ENCODE measurements at regions not wholly inside any gene's neighbourhood (a gene's known extent, or its start where the extent isn't known, plus 50 kb on each side); places are given as distances from the start of the nearest gene placed in this dataset.

- TF ChIP-seq, protein P1, sequence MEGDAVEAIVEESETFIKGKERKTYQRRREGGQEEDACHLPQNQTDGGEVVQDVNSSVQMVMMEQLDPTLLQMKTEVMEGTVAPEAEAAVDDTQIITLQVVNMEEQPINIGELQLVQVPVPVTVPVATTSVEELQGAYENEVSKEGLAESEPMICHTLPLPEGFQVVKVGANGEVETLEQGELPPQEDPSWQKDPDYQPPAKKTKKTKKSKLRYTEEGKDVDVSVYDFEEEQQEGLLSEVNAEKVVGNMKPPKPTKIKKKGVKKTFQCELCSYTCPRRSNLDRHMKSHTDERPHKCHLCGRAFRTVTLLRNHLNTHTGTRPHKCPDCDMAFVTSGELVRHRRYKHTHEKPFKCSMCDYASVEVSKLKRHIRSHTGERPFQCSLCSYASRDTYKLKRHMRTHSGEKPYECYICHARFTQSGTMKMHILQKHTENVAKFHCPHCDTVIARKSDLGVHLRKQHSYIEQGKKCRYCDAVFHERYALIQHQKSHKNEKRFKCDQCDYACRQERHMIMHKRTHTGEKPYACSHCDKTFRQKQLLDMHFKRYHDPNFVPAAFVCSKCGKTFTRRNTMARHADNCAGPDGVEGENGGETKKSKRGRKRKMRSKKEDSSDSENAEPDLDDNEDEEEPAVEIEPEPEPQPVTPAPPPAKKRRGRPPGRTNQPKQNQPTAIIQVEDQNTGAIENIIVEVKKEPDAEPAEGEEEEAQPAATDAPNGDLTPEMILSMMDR (conservative IDR thresholded peaks at IDR 0.05 in 1 of 2, IDR thresholded peaks at IDR 0.05 in 1 of 2; ENCODE audit: low read depth in 1 of 2, low read length in 2 of 2) = no peak
- no peak for TF ChIP-seq EZH2 (IDR thresholded peaks at IDR 0.05; ENCODE audit: low read length, missing control alignments)
Observed at GRCh38 chr15:96700555-96700954, 370.1 kb downstream of the NR2F2 start.

Measured in fibroblast of lung (primary cell).